ENCODE measurements at regions not wholly inside any gene's neighbourhood (a gene's known extent, or its start where the extent isn't known, plus 50 kb on each side); places are given as distances from the start of the nearest gene placed in this dataset.
"Not testable (repeated sequence)": the region's sequence is repeated elsewhere in the genome, so short reads cannot be mapped to it uniquely, and the experiment has no call there.

GRCh38 chr2:239549711-239550255, 149.0 kb upstream of the HDAC4 start:
- ATAC-seq: no peak
- no peak for DNase-seq
- H3K9me3 Mint-ChIP-seq: no peaks in the 10 kb centered on the region
- peaks cover 4% of the 10 kb centered on the region for H3K36me3 Mint-ChIP-seq (ENCODE audit: low read depth)
- peaks cover 17% of the 10 kb centered on the region for H3K27me3 Mint-ChIP-seq
- no peak overlapping the region for H3K27ac Mint-ChIP-seq
- peaks cover 49% of the 10 kb centered on the region for H3K4me1 Mint-ChIP-seq
- no peak overlapping the region for H3K4me3 Mint-ChIP-seq

- Mint-ChIP-seq H3K36me3 (ENCODE audit: low read depth) (peaks cover 6% of the 10 kb centered on the region), H3K27ac (no peak overlapping the region), H3K27me3 (peaks cover 13% of the 10 kb centered on the region), H3K4me3 (no peak overlapping the region), H3K9me3 (no peaks in the 10 kb centered on the region), H3K4me1 (peaks cover 53% of the 10 kb centered on the region)
- DNase-seq: no peak
- no peak for ATAC-seq
Measured at GRCh38 chr2:239548965-239549595, 148.3 kb upstream of the HDAC4 start.

GRCh38 chr2:239548451-239548871, 147.6 kb upstream of the HDAC4 start:
- ATAC-seq (peak; percentile 87), DNase-seq (peak; percentile 66)
- no peaks in the 10 kb centered on the region for H3K9me3 Mint-ChIP-seq
- peak overlapping the region; percentile 62 for H3K27ac Mint-ChIP-seq
- peaks cover 59% of the 10 kb centered on the region for H3K4me1 Mint-ChIP-seq
- H3K27me3 Mint-ChIP-seq: peaks cover 13% of the 10 kb centered on the region
- peaks cover 6% of the 10 kb centered on the region for H3K36me3 Mint-ChIP-seq (ENCODE audit: low read depth)
- H3K4me3 Mint-ChIP-seq: no peak overlapping the region

- not testable (repeated sequence) for H3K36me3 Mint-ChIP-seq (ENCODE audit: low read depth); H3K27ac Mint-ChIP-seq; H3K4me3 Mint-ChIP-seq; H3K9me3 Mint-ChIP-seq; DNase-seq; ATAC-seq
- Mint-ChIP-seq H3K4me1 (peaks cover 56% of the 10 kb centered on the region), H3K27me3 (peaks cover 13% of the 10 kb centered on the region)
Measured at GRCh38 chr2:239547140-239547539, 146.3 kb upstream of the HDAC4 start.

- ATAC-seq: no peak
- Mint-ChIP-seq H3K27ac (no peak overlapping the region), H3K4me1 (peaks cover 56% of the 10 kb centered on the region), H3K36me3 (ENCODE audit: low read depth) (peaks cover 6% of the 10 kb centered on the region), H3K9me3 (peaks cover 6% of the 10 kb centered on the region), H3K27me3 (peaks cover 13% of the 10 kb centered on the region), H3K4me3 (no peak overlapping the region)
- no peak for DNase-seq
Measured at GRCh38 chr2:239546541-239546940, 145.7 kb upstream of the HDAC4 start.

- no peak for ATAC-seq
- DNase-seq: no peak
- no peak overlapping the region for H3K4me3 Mint-ChIP-seq
- peaks cover 56% of the 10 kb centered on the region for H3K4me1 Mint-ChIP-seq
- peak overlapping the region; percentile 82 for H3K27ac Mint-ChIP-seq
- H3K27me3 Mint-ChIP-seq: peaks cover 11% of the 10 kb centered on the region
- H3K9me3 Mint-ChIP-seq: peaks cover 11% of the 10 kb centered on the region
- peaks cover 6% of the 10 kb centered on the region for H3K36me3 Mint-ChIP-seq (ENCODE audit: low read depth)
Measured at GRCh38 chr2:239545741-239546392, 145.0 kb upstream of the HDAC4 start.

- Mint-ChIP-seq H3K27me3 (peaks cover 5% of the 10 kb centered on the region), H3K27ac (peak overlapping the region; percentile 82), H3K4me3 (peak overlapping the region; percentile 11), H3K4me1 (peaks cover 56% of the 10 kb centered on the region), H3K36me3 (ENCODE audit: low read depth) (peaks cover 6% of the 10 kb centered on the region), H3K9me3 (peaks cover 11% of the 10 kb centered on the region)
- peak; percentile 72 for DNase-seq
- peak; percentile 84 for ATAC-seq
Measured at GRCh38 chr2:239544918-239545465, 144.2 kb upstream of the HDAC4 start.

- Mint-ChIP-seq H3K4me1 (peaks cover 52% of the 10 kb centered on the region), H3K36me3 (ENCODE audit: low read depth) (peaks cover 6% of the 10 kb centered on the region), H3K27me3 (peaks cover under 1% of the 10 kb centered on the region), H3K9me3 (peaks cover 11% of the 10 kb centered on the region), H3K4me3 (no peak overlapping the region), H3K27ac (peak overlapping the region; percentile 82)
- no peak for ATAC-seq
- no peak for DNase-seq
Measured at GRCh38 chr2:239544143-239544917, 143.5 kb upstream of the HDAC4 start.

GRCh38 chr2:239543702-239544101, 142.9 kb upstream of the HDAC4 start:
- Mint-ChIP-seq H3K4me3 (no peak overlapping the region), H3K4me1 (peaks cover 46% of the 10 kb centered on the region), H3K36me3 (ENCODE audit: low read depth) (peaks cover 6% of the 10 kb centered on the region), H3K27me3 (no peaks in the 10 kb centered on the region), H3K9me3 (peaks cover 11% of the 10 kb centered on the region), H3K27ac (peak overlapping the region; percentile 82)
- DNase-seq (no peak), ATAC-seq (no peak)

- Mint-ChIP-seq H3K27me3 (peaks cover 8% of the 10 kb centered on the region), H3K36me3 (ENCODE audit: low read depth) (peaks cover 6% of the 10 kb centered on the region), H3K27ac (no peak overlapping the region), H3K4me3 (no peak overlapping the region), H3K4me1 (peaks cover 20% of the 10 kb centered on the region), H3K9me3 (peaks cover 11% of the 10 kb centered on the region)
- DNase-seq: no peak
- ATAC-seq: no peak
Measured at GRCh38 chr2:239540174-239540573, 139.4 kb upstream of the HDAC4 start.

- Mint-ChIP-seq H3K4me3 (no peak overlapping the region), H3K9me3 (peaks cover 14% of the 10 kb centered on the region), H3K27ac (no peak overlapping the region), H3K27me3 (peaks cover 8% of the 10 kb centered on the region), H3K36me3 (ENCODE audit: low read depth) (peaks cover 2% of the 10 kb centered on the region), H3K4me1 (peaks cover 16% of the 10 kb centered on the region)
- DNase-seq (no peak), ATAC-seq (no peak)
Measured at GRCh38 chr2:239539776-239540100, 138.9 kb upstream of the HDAC4 start.

- no peak overlapping the region for H3K4me3 Mint-ChIP-seq
- H3K9me3 Mint-ChIP-seq: peaks cover 14% of the 10 kb centered on the region
- no peak for ATAC-seq
- no peak overlapping the region for H3K27ac Mint-ChIP-seq
- H3K4me1 Mint-ChIP-seq: peaks cover 11% of the 10 kb centered on the region
- H3K27me3 Mint-ChIP-seq: peaks cover 8% of the 10 kb centered on the region
- no peaks in the 10 kb centered on the region for H3K36me3 Mint-ChIP-seq (ENCODE audit: low read depth)
- no peak for DNase-seq
Measured at GRCh38 chr2:239539083-239539775, 138.4 kb upstream of the HDAC4 start.

- Mint-ChIP-seq H3K4me3 (no peak overlapping the region), H3K9me3 (peaks cover 14% of the 10 kb centered on the region), H3K27ac (no peak overlapping the region), H3K27me3 (peaks cover 12% of the 10 kb centered on the region), H3K36me3 (ENCODE audit: low read depth) (no peaks in the 10 kb centered on the region), H3K4me1 (peaks cover 3% of the 10 kb centered on the region)
- no peak for ATAC-seq
- DNase-seq: no peak
Measured at GRCh38 chr2:239538357-239539052, 137.7 kb upstream of the HDAC4 start.

All from activated naive CD8-positive, alpha-beta T cell treated with anti-CD3 and anti-CD28 coated beads, Interleukin-2, amount 50 U/mL, for 24 hours (primary cell).